Nephron (organoid): ENCODE measurements at regions not wholly inside any gene's neighbourhood (a gene's known extent, or its start where the extent isn't known, plus 50 kb on each side); places are given as distances from the start of the nearest gene placed in this dataset.
"Not testable (repeated sequence)": the region's sequence is repeated elsewhere in the genome, so short reads cannot be mapped to it uniquely, and the experiment has no call there.

Experiments used
- H3K27ac Mint-ChIP-seq, 3 experiments: 2 replicates each; pipeline ENCODE4 v1.8.0; 2020; ENCODE audit warnings: mixed read lengths in 3 of 3, mild to moderate bottlenecking in 2 of 3, moderate library complexity in 1 of 3
- H3K27me3 Mint-ChIP-seq: 2 replicates; pipeline ENCODE4 v1.8.0; 2021; ENCODE audit warnings: low read depth, mild to moderate bottlenecking, moderate library complexity, mixed read lengths
- H3K36me3 Mint-ChIP-seq: 2 replicates; pipeline ENCODE4 v1.8.0; 2020; ENCODE audit warnings: low read depth, mixed read lengths
- H3K4me1 Mint-ChIP-seq: 2 replicates; pipeline ENCODE4 v1.8.0; 2020; ENCODE audit warnings: mixed read lengths
- H3K4me3 Mint-ChIP-seq, 3 experiments: 2 replicates each; pipeline ENCODE4 v1.8.0; 2020; ENCODE audit warnings: mild to moderate bottlenecking in 3 of 3, mixed read lengths in 3 of 3, moderate library complexity in 2 of 3
- H3K9me3 Mint-ChIP-seq: 2 replicates; pipeline ENCODE4 v1.8.0; 2020; ENCODE audit warnings: mixed read lengths

DNA sequence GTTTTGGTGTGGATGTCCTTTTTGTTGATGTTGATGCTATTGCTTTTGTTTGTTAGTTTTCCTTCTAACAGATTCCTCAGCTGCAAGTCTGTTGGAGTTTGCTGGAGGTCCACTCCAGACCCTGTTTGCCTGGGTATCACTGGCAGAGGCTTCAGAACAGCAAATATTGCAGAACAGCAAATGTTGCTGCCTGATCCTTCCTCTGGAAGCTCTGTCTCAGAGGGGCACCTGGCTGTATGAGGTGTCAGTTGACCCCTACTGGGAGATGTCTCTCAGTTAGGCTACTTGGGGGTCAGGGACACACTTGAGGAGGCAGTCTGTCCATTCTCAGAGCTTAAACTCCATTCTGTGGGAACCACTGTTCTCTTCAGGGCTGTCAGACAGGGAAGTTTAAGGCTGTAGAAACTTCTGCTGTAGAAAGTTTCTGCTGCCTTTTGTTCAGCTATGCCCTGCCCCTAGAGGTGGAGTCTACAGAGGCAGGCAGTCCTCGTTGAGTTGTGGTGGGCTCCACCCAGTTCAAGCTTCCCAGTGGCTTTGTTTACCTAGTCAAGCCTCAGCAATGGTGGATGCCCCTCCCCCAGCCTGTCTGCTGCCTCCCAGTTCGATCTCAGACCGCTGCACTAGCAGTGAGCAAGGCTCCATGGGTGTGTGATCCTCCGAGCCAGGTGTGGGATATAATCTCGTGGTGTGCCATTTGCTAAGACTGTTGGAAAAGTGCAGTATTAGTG, 166.4 kb upstream of the TPTE start:
- H3K27me3 Mint-ChIP-seq, H3K4me1 Mint-ChIP-seq, H3K36me3 Mint-ChIP-seq, H3K4me3 Mint-ChIP-seq, H3K27ac Mint-ChIP-seq: not testable (repeated sequence)
- H3K9me3 Mint-ChIP-seq, result peaks cover 67% of the 10 kb centered on the region

DNA sequence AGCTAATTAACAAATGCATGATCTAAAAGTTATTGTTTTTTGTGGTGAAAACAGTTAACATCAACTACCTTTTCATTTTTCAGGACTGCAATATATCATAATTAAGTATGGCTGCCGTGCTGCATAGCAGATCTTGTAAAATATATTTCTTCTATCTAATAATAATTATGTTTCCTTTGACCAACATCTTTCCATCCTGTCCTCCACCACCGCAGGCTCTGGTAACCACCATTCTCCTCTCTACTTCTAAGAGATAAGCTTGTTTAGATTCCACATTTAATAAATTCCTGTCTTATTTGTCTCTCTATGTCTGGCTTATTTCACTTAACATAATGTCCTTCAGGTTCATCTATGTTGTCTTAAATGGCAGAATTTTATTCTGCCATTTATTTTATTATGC, 162.3 kb upstream of the TPTE start:
- H3K27me3 Mint-ChIP-seq, H3K4me3 Mint-ChIP-seq, H3K36me3 Mint-ChIP-seq, H3K27ac Mint-ChIP-seq, H3K4me1 Mint-ChIP-seq: not testable (repeated sequence)
- peaks cover 61% of the 10 kb centered on the region for H3K9me3 Mint-ChIP-seq

DNA sequence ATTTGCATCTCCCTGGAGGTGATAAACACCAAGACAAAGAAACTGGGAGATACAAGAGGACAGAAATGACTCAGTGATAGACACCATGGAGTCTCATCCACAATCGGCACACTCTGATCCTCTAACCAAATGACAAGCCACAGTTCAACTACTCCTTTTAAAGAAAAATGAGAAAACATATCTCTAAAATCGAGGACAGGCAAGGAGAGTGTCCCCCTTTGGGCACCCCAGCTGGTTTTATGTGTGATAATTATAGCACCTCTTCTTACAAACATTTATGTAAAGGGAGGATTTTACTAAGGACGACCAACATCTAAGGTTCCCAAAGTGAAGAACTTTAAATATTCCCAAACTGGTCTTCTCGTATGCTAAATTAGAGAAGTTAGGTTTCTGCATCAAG, 161.5 kb upstream of the TPTE start:
- H3K27me3 Mint-ChIP-seq, H3K4me1 Mint-ChIP-seq, H3K4me3 Mint-ChIP-seq, H3K27ac Mint-ChIP-seq, H3K36me3 Mint-ChIP-seq: not testable (repeated sequence)
- H3K9me3 Mint-ChIP-seq, result peaks cover 54% of the 10 kb centered on the region

DNA sequence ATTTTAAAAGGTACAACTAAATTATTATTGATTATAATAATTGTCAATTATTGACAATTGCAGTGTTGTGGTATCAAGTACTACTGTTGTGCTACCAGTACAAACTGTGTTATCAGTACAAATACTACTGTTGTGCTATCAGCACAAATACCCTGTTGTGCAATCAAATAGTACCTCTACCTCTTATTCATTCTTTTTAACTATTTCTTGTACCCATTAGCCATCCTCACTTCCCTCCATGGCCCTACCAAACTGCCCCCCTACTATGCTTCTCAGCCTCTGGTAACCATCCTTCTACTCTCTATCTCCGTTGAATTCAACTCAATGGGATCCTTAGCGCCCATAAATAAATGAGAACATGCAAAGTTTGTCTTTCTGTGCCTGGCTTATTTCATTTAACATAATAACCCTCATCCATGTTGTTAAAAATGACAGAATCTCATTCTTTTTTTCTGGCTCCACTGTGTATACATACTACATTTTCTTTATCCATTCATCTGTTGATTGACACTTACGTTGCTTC, 160.1 kb upstream of the TPTE start:
- H3K27me3 Mint-ChIP-seq, H3K4me1 Mint-ChIP-seq, H3K27ac Mint-ChIP-seq, H3K4me3 Mint-ChIP-seq, H3K36me3 Mint-ChIP-seq: not testable (repeated sequence)
- peaks cover 46% of the 10 kb centered on the region for H3K9me3 Mint-ChIP-seq

DNA sequence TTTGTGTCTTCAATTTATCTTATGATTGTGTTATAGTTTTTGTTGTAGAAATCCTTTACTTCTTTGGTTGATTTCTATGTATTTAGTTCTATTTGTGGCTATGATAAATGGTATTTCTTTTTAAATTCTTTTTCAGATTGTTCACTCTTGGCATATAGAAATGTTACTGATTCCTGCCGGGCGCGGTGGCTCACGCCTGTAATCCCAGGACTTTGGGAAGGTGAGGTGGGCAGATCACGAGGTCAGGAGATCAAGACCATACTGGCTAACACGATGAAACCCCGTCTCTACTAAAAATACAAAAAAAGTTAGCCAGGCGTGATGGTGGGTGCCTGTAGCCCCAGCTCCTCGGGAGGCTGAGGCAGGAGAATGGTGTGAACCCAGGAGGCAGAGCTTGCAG, 158.6 kb upstream of the TPTE start:
- peaks cover 35% of the 10 kb centered on the region for H3K9me3 Mint-ChIP-seq
- not testable (repeated sequence) for H3K4me3 Mint-ChIP-seq, H3K36me3 Mint-ChIP-seq, H3K4me1 Mint-ChIP-seq, H3K27ac Mint-ChIP-seq, H3K27me3 Mint-ChIP-seq

DNA sequence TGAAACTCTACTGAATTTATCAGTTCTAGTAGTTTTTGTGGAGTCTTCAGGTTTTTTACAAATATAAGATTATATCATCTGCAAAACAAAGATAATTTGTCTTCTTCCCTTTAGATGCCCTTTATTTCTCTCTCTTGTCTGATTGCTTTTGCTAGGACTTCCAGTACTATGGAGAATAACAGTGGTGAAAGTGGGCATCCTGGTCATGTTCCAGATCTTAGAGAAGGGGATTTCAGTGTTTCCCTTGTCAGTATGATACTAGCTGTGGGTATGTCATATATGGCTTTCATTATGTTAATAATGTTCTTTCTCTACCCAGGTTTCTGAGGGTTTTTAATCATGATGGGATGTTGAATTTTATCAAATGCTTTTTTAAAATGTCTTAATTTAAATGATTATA, 158.1 kb upstream of the TPTE start:
- H3K27me3 Mint-ChIP-seq, H3K4me1 Mint-ChIP-seq, H3K36me3 Mint-ChIP-seq, H3K4me3 Mint-ChIP-seq, H3K27ac Mint-ChIP-seq: not testable (repeated sequence)
- H3K9me3 Mint-ChIP-seq, result peaks cover 32% of the 10 kb centered on the region

DNA sequence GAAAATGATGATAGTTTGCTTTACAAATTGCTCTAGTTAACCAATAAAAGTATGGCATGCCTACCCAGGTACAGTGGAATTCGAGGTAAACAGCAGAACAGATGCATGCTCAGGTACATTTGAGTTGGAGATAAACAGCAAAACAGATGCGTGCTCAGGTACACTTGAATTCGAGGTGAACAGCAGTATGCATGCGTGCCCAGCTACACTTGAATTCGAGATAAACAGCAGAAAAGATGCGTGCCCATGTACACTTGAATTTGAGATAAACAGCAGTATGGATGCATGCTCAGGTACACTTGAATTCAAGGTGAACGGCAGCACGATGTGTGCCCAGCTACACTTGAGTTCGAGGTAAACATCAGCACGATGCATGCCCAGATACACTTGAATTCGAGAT, 155.2 kb upstream of the TPTE start:
- not testable (repeated sequence) for H3K27ac Mint-ChIP-seq, H3K4me1 Mint-ChIP-seq, H3K4me3 Mint-ChIP-seq, H3K27me3 Mint-ChIP-seq, H3K36me3 Mint-ChIP-seq
- peaks cover 18% of the 10 kb centered on the region for H3K9me3 Mint-ChIP-seq

DNA sequence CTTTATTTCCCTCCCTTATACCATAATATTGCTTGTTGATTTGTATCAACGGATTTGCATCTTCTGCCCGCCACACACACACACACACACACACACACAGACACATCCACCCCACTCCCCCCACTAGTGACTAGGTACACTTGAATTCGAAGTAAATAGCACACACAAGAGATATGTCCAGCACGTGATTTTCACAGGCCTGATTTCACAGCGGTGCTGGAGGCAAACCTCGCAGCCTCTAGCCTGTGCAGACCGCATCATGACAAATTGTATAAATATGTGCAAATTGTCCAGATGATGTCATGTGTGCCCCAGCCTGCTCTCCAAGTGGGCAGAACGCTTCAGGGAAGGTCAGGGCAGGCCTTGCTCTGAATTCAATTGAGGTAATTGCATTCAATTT, 153.8 kb upstream of the TPTE start:
- not testable (repeated sequence) for H3K27ac Mint-ChIP-seq, H3K36me3 Mint-ChIP-seq, H3K4me1 Mint-ChIP-seq

DNA sequence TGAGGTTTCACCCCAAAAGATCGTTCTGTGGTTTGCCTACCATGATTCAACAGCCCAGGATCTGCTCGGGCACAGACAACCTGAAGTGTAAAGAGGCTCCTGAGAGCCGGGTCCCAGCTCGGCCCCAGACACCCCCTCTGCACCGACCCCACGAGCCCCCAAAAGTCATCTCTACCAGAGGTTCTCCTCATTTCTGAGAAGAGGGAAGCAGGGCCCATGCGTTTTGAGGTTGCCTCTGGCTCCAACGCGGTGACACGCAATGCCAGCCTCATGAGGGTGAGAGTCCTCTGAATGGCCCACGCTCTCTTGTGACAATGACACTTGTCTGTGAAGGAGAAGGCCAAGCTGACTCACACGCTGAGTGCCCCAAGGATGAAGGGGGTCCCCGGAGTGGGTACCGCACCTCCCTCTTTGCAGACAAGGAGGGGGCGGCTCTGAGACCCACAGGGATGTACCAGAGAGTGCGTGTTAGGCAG, 153.0 kb upstream of the TPTE start:
- not testable (repeated sequence) for H3K9me3 Mint-ChIP-seq, H3K27me3 Mint-ChIP-seq, H3K36me3 Mint-ChIP-seq, H3K4me1 Mint-ChIP-seq, H3K27ac Mint-ChIP-seq, H3K4me3 Mint-ChIP-seq

More for the DNA sequence above, 153.8 kb upstream of the TPTE start:
- H3K9me3 Mint-ChIP-seq, H3K4me3 Mint-ChIP-seq, H3K27me3 Mint-ChIP-seq: not testable (repeated sequence)

DNA sequence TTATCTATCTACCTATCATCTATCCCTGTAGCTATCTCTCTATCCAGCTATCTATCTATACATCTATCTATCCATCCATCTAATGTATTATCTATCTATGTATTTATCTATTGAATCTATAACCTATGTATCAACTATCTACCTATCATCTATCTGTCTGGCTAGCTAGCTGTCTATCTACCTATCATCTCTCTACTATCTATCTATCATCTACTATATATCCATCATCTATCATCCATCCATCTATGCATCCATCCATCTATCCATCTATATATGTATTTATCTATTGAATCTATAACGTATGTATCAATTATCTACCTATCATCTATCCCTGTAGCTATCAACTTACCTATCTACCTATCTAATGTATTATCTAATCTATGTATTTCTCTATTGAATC, 152.1 kb upstream of the TPTE start:
- H3K27ac Mint-ChIP-seq, H3K4me3 Mint-ChIP-seq, H3K4me1 Mint-ChIP-seq, H3K27me3 Mint-ChIP-seq, H3K36me3 Mint-ChIP-seq, H3K9me3 Mint-ChIP-seq: not testable (repeated sequence)

DNA sequence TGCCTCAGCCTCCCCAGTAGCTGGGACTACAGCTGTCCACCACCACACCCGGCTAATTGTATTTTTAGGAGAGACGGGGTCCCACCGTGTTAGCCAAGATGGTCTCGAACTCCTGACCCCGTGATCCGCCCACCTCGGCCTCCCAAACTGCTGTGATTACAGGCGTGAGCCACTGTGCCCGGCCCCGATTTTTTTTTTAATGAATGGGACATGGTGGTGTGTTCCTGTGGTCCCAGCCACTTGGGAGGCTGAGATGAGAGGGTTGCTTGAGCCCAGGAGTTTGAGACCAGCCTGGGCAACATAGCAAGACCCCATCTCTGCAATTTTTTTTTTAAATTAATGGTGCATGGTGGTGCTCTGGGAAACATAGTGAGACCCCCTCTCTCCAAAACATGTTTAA, 143.6 kb upstream of the TPTE start:
- peaks cover 39% of the 10 kb centered on the region for H3K9me3 Mint-ChIP-seq
- not testable (repeated sequence) for H3K4me1 Mint-ChIP-seq, H3K27ac Mint-ChIP-seq, H3K4me3 Mint-ChIP-seq, H3K36me3 Mint-ChIP-seq, H3K27me3 Mint-ChIP-seq

DNA sequence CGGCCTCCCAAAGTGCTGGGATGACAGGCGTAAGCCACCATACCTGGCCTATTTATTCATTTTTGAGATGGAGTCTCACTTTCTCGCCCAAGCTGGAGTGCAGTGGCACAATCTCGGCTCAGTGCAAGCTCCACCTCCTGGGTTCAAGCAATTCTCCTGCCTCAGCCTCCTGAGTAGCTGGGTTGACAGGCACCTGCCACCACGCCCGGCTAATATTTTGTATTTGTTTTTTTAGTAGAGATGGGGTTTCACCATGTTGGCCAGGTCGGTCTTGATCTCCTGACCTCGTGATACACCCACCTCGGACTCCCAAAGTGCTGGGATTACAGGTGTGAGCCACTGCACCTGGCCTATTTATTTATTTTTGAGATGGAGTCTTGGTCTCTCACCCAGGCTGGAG, 141.6 kb upstream of the TPTE start:
- not testable (repeated sequence) for H3K27me3 Mint-ChIP-seq, H3K36me3 Mint-ChIP-seq, H3K4me3 Mint-ChIP-seq, H3K4me1 Mint-ChIP-seq, H3K27ac Mint-ChIP-seq
- H3K9me3 Mint-ChIP-seq, result peaks cover 38% of the 10 kb centered on the region

DNA sequence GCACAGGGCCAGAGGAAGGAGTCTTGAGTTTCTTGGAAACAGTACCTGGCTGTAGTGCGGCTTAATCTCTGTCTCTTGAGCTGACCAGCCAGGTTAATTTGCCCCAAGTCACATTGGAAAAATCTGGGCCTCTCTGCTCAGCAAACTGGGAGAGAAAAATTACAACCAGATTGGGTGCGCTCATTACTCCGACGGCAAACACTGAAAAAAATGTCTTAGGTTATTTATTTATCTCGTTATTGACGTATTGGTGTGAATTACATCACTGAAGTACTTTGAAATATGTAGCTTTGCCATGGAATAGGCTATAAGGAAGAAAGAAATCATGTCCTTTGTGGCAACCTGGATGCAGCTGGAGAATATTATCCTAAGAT, 139.7 kb upstream of the TPTE start:
- H3K4me1 Mint-ChIP-seq, H3K27ac Mint-ChIP-seq, H3K27me3 Mint-ChIP-seq, H3K4me3 Mint-ChIP-seq, H3K36me3 Mint-ChIP-seq: not testable (repeated sequence)
- peaks cover 24% of the 10 kb centered on the region for H3K9me3 Mint-ChIP-seq

DNA sequence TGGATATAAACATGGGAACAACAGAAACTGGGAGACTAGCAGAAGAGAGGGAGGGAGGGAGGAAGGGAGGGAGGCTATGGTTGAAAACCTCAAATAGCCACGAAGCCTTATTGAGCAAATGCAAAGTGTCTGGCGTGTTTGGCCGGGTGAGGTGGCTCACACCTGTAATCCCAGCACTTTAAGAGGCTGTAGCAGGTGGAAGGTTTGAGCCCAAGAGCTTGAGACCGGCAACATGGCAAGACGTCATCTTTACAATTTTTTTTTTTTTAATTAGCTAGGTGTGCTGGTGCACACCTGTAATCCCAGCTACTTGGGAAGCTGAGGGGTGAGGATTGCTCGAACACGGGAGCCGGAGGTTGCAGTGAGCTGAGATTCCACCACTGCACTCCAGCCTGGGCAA, 139.2 kb upstream of the TPTE start:
- H3K4me1 Mint-ChIP-seq, H3K4me3 Mint-ChIP-seq: not testable (repeated sequence)
- peaks cover 23% of the 10 kb centered on the region for H3K9me3 Mint-ChIP-seq

DNA sequence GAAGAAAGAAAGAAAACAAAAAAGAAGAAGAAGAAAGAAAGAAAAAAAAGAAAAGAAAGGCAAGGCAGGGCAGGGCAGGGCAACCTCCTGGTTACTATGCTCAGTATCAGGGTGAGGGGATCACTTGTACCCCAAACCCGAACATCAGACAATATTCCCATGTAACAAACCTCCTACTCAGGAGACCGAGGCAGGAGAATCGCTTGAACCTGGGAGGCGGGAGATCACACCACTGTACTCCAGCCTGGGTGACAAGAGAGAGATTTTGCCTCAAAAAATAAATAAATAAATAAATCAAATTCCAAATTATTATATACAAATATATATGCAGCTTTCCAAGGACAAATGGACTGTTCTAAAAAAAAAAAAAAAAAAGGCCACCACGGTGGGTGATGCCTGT, 138.8 kb upstream of the TPTE start:
- H3K4me3 Mint-ChIP-seq, H3K4me1 Mint-ChIP-seq, H3K27ac Mint-ChIP-seq, H3K36me3 Mint-ChIP-seq, H3K27me3 Mint-ChIP-seq: not testable (repeated sequence)
- H3K9me3 Mint-ChIP-seq, result peaks cover 18% of the 10 kb centered on the region

More for the DNA sequence above, 139.2 kb upstream of the TPTE start:
- not testable (repeated sequence) for H3K27me3 Mint-ChIP-seq, H3K27ac Mint-ChIP-seq, H3K36me3 Mint-ChIP-seq

DNA sequence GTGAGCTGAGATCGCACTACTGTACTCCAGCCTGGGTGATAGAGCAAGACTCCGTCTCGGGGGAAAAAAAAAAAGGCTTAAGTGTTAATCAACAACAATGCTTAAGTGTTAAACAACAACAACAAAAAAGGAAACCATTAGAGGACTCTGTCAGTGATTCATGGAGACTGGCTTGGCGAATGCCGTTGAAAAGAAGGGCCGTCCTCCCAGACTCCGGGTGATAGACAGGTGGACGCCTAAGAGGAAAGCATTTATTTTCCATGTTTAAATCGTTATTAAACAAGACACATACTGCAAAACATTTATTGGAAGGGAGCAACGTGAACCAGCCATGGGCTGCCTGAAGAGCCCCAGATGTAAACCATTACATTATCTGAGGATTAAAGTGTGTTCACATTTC, 137.8 kb upstream of the TPTE start:
- H3K4me1 Mint-ChIP-seq, H3K27ac Mint-ChIP-seq, H3K27me3 Mint-ChIP-seq, H3K4me3 Mint-ChIP-seq, H3K36me3 Mint-ChIP-seq: not testable (repeated sequence)
- peaks cover 10% of the 10 kb centered on the region for H3K9me3 Mint-ChIP-seq
